K562 (cell line): ENCODE measurements at regions not wholly inside any gene's neighbourhood (a gene's known extent, or its start where the extent isn't known, plus 50 kb on each side); places are given as distances from the start of the nearest gene placed in this dataset.

Experiments
- ATAC-seq: fragments of 200-7000 bp; cut with Tn5 transposase; 3 replicates; pipeline ENCODE4 v1.9.1; 2020; ENCODE audit warnings: moderate library complexity
- BruUV-seq: library from RNA; stranded (reverse); fragments of 400-500 nt; replicated peaks from 2 replicates; lab custom pipeline; 2021; lab: Mats Ljungman, UMichigan
- CTCF ChIA-PET: fragments of 300-600 bp; formaldehyde crosslinking; extraction: SDS; loops from one replicate; lab custom pipeline; 2021; ENCODE audit warnings: low intra/inter-chr PET ratio; lab: Yijun Ruan, JAX
- POLR2A ChIA-PET: fragments of 300-600, 350-650 bp; sonication (Branson Sonifier 250); formaldehyde crosslinking; extraction: SDS; loops from one replicate; lab custom pipeline; 2021; ENCODE audit warnings: antibody characterized with exemption, inconsistent platforms; lab: Yijun Ruan, JAX
- DNase-seq, 4 experiments: peaks; one replicate each; pipeline versions ENCODE4 v3.0.0 to v3.0.0-alpha.2; 2011 to 2018; ENCODE audit warnings: low spot score in 3 of 4, mixed read lengths in 3 of 4; ENCODE audit errors: extremely low read depth in 1 of 4
- FAIRE-seq: peaks from 2 replicates; lab custom pipeline; 2011; peaks lifted over from hg19 to GRCh38; lab: Jason Lieb, UNC
- H2AFZ ChIP-seq: 2 replicates; pipeline ENCODE4 v1.6.0; 2011; ENCODE audit warnings: low read depth, low read length, control low read depth, inconsistent platforms
- H3K27ac ChIP-seq: fragments of 200-600 bp; 3 replicates; pipeline ENCODE4 v1.8.0; 2011; ENCODE audit warnings: low read depth, mild to moderate bottlenecking, control low read depth, inconsistent platforms, low read length, moderate library complexity, mixed read lengths; ENCODE audit errors: extremely low read depth
- H3K27me3 ChIP-seq, 2 experiments: fragments of 300-600 bp in 1 of 2; 2 replicates in 1 of 2; 3 replicates in 1 of 2; pipeline versions ENCODE4 v1.6.0 to v1.8.0; 2011; ENCODE audit warnings: inconsistent platforms in 2 of 2, low read length in 2 of 2, mild to moderate bottlenecking in 1 of 2, mixed read lengths in 1 of 2, moderate library complexity in 1 of 2; ENCODE audit not compliant: control insufficient read depth in 2 of 2, insufficient read depth in 2 of 2
- H3K36me3 ChIP-seq: fragments of 300-600 bp; 3 replicates; pipeline ENCODE4 v1.8.0; 2011; ENCODE audit warnings: mild to moderate bottlenecking, low read length, inconsistent platforms; ENCODE audit not compliant: control insufficient read depth, insufficient read depth
- H3K4me1 ChIP-seq, 2 experiments: fragments of 200-600 bp in 1 of 2; replicated peaks in 1 of 2; 2 replicates in 1 of 2; 3 replicates in 1 of 2; pipeline versions ENCODE4 v1.5.1 to v1.8.0; 2011; ENCODE audit warnings: inconsistent platforms in 2 of 2, low read length in 2 of 2, mild to moderate bottlenecking in 1 of 2, mixed read lengths in 1 of 2, moderate library complexity in 1 of 2; ENCODE audit not compliant: control insufficient read depth in 2 of 2, insufficient read depth in 2 of 2
- H3K4me2 ChIP-seq: 2 replicates; pipeline ENCODE4 v1.6.1; 2011; ENCODE audit warnings: low read length, control low read depth, inconsistent platforms, mixed read lengths; ENCODE audit not compliant: insufficient read depth
- H3K4me3 ChIP-seq: fragments of 200-600 bp; sonication (generic), shearing (Covaris generic); 2 replicates; pipeline ENCODE4 v1.5.1; 2016; ENCODE audit warnings: control low read depth, inconsistent platforms
- H3K79me2 ChIP-seq: fragments of 200-600 bp; 3 replicates; pipeline ENCODE4 v1.8.0; 2011; ENCODE audit warnings: low read length, inconsistent platforms; ENCODE audit not compliant: control insufficient read depth, insufficient read depth
- H3K9ac ChIP-seq, 2 experiments: 2 replicates each; pipeline versions ENCODE4 v1.6.0 to v1.6.1; 2011; ENCODE audit warnings: low read depth in 2 of 2, low read length in 2 of 2, control low read depth in 1 of 2, inconsistent platforms in 1 of 2, mild to moderate bottlenecking in 1 of 2, mixed read lengths in 1 of 2; ENCODE audit not compliant: insufficient read depth in 1 of 2
- H3K9me1 ChIP-seq: one replicate; pipeline ENCODE4 v1.6.0; 2011; ENCODE audit warnings: inconsistent platforms, mild to moderate bottlenecking, low read length, moderate library complexity; ENCODE audit not compliant: control insufficient read depth, insufficient read depth
- H3K9me3 ChIP-seq: replicated peaks from 2 replicates; pipeline ENCODE4 v1.5.1; 2011; ENCODE audit warnings: low read depth, low read length, inconsistent platforms; ENCODE audit not compliant: control insufficient read depth, insufficient read depth
- H4K20me1 ChIP-seq: replicated peaks from 2 replicates; pipeline ENCODE4 v1.6.1; 2011; ENCODE audit warnings: low read length, inconsistent platforms, mixed read lengths; ENCODE audit not compliant: control insufficient read depth, insufficient read depth
- ADNP ChIP-seq: fragments of 200-800 bp; sonication (Bioruptor generic); IDR thresholded peaks from 2 replicates; pipeline ENCODE4 v1.6.1; 2016; ENCODE audit warnings: missing genetic modification characterization, missing compliant biosample characterization
- CCAR2 ChIP-seq: fragments of 200-400 bp; formaldehyde crosslinking; IDR thresholded peaks from 2 replicates; pipeline ENCODE4 v1.6.1; 2017; ENCODE audit warnings: mild to moderate bottlenecking, low read depth, low read length
- CHD4 ChIP-seq: fragments of 200-600 bp; sonication (generic); IDR thresholded peaks from 3 replicates; pipeline ENCODE4 v1.6.1; 2012; ENCODE audit warnings: low read depth, mild to moderate bottlenecking, mixed read lengths, low read length, inconsistent platforms; ENCODE audit not compliant: insufficient read depth, insufficient replicate concordance, poor library complexity, severe bottlenecking
- CTBP1 ChIP-seq: fragments of 450-650 bp; IDR thresholded peaks from 2 replicates; pipeline ENCODE4 v1.6.1; 2016; ENCODE audit warnings: borderline replicate concordance
- RHOXF2B ChIP-seq: fragments of 250-450 bp; sonication (Bioruptor Pico); conservative IDR thresholded peaks from 2 replicates; pipeline ENCODE4 v1.5.1; 2021
- STAG1 ChIP-seq: sonication (generic); formaldehyde crosslinking; IDR thresholded peaks from 2 replicates; pipeline ENCODE4 v1.5.0; 2020; ENCODE audit warnings: missing genetic modification reagents, borderline replicate concordance
- ZNF408 ChIP-seq: fragments of 250-450 bp; sonication (Bioruptor Pico); IDR thresholded peaks from 2 replicates; pipeline ENCODE4 v1.4.0; 2020; ENCODE audit warnings: low read depth, mild to moderate bottlenecking, moderate library complexity
- ZNF551 ChIP-seq: fragments of 250-450 bp; sonication (Bioruptor Pico); IDR thresholded peaks from 2 replicates; pipeline ENCODE4 v1.5.0; 2021; ENCODE audit warnings: mild to moderate bottlenecking, moderate library complexity
- ZZZ3 ChIP-seq: fragments of 450-650 bp; IDR thresholded peaks from 2 replicates; pipeline ENCODE4 v1.6.1; 2016; ENCODE audit warnings: antibody characterized with exemption, mild to moderate bottlenecking, moderate library complexity
- WGBS: fragments of 100-300 bp; shearing (Covaris generic); methylation state at CpG from one replicate; pipeline ENCODE4 v1.1.6; 2016; ENCODE audit warnings: low coverage, mixed read lengths; ENCODE audit not compliant: insufficient coverage; ENCODE audit errors: missing lambda C conversion rate; 5-methylcytosine and 5-hydroxymethylcytosine counted together
- in situ Hi-C: fragments of 300-500 bp; cut with MboI; formaldehyde crosslinking; loops from 4 replicates; pipeline ENCODE4 v1.15.0; 2018; ENCODE audit warnings: inconsistent platforms, mixed read lengths
- intact Hi-C: fragments of 100-400 bp; cut with micrococcal nuclease; formaldehyde crosslinking; loops from 2 replicates; pipeline ENCODE4 v1.14.2; 2022

GRCh38 chr5:168093200-168093910 is 198.1 kb upstream of the WWC1 start:
- no peak overlapping the region for H2AFZ ChIP-seq
- no peaks in the 10 kb centered on the region for H3K27me3 ChIP-seq
- no peaks in the 10 kb centered on the region for H3K4me1 ChIP-seq
- H3K4me2 ChIP-seq = no peak overlapping the region
- no peak for FAIRE-seq
- ChIA-PET CTCF (no interaction called here), POLR2A (interaction anchor here (1.2 to 1.7 kb wide), 2 partner anchors 10 to 11 kb away, joined by 3 to 4 read pairs; no protein-coding TSS in a partner anchor)
- no peaks in the 10 kb centered on the region for H4K20me1 ChIP-seq
- no peak for DNase-seq
- no peak overlapping the region for H3K9ac ChIP-seq
- no peaks in the 10 kb centered on the region for H3K79me2 ChIP-seq
- no peaks in the 10 kb centered on the region for H3K9me1 ChIP-seq
- WGBS = 1% methylated on average over 5 of the region's 5 CpGs
- in situ Hi-C loops (no loop called here), intact Hi-C loops (no loop called here)
- H3K36me3 ChIP-seq = no peaks in the 10 kb centered on the region
- H3K4me3 ChIP-seq = no peak overlapping the region
- ATAC-seq = no peak
- TF ChIP-seq ZNF408 (CRISPR knock-in tag) = no peak
- TF ChIP-seq CHD4 = no peak
- no peak for TF ChIP-seq CCAR2
- no peak for TF ChIP-seq ZZZ3
- TF ChIP-seq ZNF551 (CRISPR knock-in tag) = no peak
- TF ChIP-seq ADNP (tag) = no peak
- no peak for TF ChIP-seq CTBP1
- no peak for TF ChIP-seq RHOXF2B (CRISPR knock-in tag)
- TF ChIP-seq STAG1 (CRISPR knock-in tag) = no peak
- BruUV-seq = no TSS peak
- no peak overlapping the region for H3K27ac ChIP-seq
- no peaks in the 10 kb centered on the region for H3K9me3 ChIP-seq
